ENCODE measurements at regions not wholly inside any gene's neighbourhood (a gene's known extent, or its start where the extent isn't known, plus 50 kb on each side); places are given as distances from the start of the nearest gene placed in this dataset.

DNA sequence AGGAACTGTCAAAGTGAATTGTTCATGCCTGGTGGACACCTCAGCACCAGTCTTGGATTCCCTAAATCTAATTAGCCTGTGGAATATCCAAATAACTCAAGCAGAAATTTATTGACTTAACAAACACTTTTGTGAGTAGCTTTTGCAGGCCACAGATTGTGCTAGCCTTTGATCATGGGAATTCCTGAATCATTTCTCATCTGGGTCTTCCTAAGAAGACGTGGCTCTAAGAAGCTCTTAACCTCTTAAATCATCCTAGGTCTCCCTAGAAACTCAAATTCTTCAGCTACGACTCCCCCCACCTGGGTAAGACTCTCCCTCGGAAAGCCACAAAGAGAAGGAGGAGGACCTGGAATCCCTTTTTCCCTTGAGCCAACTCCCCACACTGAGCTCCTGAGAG lies 53.8 kb upstream of the PSEN2 start:
- no peak for DNase-seq

DNA sequence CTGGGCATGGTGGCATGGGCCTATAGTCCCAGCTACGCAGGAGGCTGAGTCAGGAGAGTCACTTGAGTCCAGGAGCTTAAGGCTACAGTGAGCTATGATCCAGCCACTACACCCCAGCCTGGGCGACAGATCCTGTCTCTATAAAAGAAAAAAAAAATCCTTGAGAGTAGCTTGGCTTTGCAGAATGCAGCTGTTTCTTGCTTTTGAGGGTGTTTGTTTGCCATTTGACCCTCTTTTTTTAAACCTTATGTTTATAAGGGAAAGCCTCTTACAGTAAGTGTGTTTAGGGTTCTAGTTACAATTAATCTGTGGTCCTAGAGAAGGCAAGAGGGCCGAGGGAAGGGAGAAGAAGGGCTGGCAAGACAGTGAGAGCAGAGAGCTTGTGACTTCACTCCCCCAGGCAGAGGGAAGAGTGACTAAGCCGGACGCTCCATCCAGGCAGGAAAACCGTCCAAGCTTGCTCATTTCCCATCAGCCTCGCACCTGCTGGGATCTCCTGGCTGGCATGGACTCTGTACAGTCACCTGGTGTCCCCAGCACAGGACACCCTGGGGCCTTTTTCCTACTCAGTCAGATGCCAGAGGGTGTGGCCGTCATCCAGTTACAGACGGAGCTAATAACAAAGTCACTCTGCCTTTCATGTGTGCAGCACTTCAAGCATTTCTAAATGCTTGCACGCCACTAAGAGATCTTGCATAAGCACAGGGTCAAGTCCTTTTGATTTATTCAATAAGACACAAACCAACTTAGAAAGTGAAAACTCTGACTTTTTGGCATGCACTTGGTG lies 55.5 kb upstream of the PSEN2 start:
- no peak for DNase-seq

DNA sequence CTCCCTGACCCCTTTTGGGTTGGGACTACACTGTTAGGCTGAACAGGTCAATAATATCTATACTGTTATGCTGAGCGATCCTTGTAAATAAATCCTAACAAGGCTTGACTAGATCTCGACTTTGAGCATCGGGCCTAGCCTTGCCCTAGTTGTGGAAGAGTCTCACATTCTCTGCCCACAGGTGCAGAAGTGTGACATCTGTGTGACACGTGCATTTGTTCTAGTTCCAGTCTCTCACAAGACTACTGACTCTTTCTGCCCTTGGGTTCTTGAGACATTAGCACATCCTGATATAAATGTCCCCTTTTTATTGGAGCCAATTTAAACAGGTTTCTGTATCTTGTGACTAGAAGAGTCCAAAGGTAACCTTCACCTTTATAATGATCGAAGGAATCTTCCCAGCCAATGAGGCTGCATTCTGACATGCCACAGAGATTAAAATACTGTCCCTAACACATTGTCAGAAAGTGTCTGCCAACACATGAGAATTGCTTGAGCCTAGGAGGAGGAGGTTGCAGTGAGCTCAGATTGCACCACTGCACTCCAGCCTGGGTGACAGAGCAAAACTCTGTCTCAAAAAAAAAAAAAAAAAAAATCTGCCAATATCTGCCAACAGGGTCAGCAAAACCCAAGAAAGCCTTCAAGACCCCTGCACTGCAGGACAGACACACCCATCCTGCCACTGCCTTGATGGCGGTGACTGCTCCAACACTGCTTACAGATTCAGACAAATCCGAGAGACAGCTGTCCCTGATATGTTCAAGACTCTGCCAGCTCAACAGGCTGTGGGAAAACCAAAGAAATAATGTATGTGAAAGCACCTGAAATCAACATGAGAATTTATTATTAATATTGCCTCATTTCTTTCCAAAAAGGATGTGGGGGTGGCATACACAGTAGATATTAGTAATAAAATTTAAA lies 56.5 kb upstream of the PSEN2 start:
- no peak for DNase-seq

DNA sequence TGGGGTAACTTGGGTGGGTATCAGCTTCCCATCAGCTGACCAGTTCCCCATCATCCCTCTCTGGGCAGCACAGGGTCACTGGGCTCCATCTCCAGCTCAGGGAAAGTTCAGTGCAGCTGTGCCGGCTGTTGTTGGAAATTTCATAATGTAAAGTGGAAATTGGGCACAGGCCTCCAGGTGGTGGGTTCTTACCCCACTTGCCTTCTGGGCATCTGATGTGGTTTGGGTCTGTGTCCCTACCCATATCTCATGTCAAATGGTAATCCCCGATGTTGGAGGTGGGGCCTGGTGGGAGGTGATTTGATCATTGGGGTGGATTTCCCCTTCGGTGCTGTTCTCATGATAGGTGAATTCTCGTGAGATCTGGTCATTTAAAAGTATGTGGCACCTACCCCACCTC lies 59.7 kb upstream of the PSEN2 start:
- DNase-seq, result no peak

DNA sequence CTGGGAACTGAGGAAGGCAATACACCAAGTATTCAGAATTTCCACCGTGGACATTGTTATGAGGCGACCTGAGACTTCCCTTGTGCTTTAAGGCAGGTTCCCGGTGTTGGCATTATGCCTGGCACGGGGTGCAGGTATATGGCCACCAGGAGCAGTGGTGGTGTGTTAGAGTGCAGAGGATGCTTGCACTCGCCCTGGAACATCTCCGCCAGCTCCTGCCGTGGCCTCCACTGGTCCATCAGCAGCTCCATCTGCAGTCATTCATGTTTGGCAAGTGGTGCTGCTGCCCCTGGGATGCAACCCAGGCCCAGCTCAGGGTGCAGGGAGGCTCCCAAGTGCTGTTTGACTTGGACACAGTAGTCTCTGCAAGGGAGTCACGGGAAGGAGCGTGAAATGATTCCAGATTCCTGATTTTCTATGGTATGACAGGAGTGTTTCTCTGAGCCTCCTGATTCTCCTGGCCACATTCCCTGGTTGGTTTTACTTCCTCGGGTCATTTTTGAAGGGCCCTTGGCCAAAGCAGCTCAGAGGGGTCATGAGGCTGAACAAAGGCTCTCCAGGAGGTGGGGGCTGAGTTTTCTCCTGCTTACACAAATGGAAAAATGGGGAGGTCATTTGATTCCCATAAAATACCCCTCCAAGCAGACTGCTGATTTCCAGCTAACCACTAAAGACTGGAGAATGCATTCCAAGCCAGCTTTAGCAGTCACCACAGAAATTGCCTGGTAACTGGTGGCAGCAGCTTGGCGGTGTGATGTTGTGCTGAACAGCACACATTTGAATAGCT lies 60.4 kb upstream of the PSEN2 start:
- DNase-seq, result no peak

DNA sequence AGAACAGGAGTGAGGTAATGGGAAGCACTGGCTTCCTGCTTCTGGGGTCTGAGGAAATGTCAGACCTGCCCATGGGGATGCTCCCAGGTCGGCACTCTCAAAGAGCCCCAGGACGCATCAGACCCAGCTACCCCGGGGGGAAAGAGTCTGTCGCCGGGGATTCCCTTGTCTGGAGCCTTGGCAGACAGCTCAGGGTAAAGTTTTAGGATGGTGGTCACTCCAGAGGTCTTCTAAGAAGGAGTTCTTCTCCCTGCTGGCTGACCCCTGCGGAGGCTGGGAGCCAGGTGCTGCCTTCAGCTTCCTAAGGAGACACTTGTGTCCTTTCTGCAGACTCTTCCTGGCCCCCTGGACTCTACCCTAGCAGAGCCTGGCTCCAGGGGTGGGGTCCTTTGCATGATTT lies 61.9 kb upstream of the PSEN2 start:
- DNase-seq, result no peak

DNA sequence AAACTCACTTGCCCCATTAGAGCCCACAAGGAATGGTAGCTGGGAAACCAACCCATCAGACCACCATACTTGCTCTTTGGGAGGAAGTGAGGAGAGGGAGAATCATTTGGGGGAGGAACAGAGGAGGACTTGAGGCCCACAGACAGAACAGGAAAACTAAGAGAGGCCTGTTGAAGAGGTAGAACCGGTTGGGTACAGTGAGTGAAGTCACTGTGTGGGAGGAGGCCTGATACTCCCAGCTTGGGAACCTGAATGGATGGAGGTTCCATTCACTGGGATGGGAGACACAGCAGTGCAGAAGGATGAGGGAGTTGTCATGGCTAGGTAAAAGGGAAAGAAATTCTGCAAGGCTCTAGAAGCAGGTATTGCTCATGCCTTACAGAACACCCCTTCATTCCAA lies 63.4 kb upstream of the PSEN2 start:
- DNase-seq, result no peak

DNA sequence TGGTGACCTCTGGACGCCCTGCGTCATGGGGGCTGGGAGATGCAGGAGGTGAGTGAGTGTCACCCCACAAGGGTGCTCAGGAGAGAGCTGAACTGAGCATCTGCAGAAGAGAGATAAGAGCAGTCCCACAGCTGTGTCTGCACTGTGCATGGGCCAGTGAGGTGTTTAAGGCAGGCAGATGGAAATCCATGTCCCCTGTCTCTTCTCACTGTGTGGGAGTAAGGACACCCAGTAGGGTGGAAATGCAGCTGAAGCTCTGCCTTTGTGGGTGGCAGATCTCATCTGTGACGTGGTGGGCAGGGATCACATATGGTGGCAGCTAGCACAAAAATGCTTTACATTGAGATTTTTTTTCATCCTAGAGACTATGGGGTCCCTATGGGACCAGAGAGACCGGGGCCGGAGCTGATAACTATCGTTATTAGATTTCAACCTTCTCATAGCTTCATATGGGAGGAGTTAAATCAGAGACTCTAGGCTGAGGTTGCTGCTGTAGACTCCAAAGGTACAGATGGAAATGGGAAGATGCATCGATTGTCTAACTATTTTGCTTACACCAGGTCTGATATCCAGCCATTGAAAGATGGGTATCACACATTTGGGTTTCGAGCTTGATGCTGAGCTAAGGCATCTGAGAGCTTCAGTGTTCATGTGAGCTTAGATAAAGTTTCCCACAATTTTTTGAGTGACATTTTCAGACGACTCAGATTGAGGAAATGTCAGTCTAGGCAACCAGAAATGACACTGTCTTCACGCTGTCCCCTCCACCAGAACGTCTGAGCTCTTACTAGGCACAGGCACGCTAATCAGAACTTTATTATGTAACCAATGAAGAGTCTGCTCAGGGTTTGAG lies 65.3 kb upstream of the PSEN2 start:
- peak; percentile 70 for DNase-seq

DNA sequence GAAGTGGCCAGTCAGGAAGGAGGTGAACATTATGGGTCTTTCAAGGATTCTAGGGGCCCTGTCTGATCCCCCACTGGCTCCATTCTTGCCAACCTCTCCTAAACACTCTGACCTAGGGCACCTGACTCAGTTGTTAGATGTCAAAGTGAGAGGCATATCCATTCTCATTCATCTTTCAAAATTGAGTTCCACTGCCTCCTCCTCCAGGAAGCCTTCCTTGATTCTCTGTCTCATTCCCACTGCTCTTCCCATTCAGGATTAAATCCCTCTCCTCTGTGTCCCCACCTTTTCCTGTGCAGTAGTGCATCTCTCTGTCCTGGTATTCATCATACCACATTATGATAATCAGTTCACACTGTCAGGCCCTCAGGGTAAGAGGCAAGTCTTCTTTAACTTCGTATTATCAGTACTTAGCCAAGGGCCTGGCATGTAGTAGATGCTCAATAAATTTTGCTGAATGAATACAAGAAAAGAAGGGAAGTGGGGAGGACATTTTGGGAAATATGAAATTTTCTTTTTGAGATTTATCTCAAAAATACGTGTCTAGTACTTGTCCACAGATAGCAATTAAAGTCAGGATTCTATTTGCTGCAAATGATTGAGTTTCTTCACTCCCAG lies 61.8 kb upstream of the ITPKB start:
- DNase-seq, result no peak

DNA sequence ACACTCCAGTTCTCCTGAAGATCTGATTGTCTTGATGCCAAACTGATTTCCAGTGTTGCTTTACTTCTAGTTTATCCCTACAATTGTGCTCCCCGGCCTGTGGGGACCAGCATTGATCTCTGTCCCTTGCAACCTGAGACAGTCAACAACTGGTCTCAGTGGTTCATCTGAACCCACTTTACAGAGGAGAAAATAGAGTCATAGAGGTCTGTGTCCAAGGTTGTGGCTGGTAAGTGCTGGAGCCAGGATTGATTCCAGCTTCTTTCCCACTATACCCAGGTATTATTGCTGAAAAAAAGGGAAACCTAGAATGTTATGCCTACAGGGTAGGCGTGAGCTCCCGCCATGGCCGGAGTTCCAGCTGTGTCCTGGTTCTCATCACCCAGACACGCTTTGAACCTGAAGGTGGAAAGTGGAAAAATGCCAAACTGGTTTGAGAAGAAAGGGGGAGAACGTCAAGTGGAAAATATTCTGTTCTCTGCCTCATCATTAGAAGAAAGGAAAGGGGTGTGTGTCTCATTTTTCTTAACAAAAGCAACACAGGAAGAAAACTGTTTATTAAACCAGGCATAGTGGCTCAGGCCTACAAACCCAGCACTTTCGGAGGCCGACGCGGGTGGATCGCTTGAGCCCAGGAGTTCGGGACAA lies 60.7 kb upstream of the ITPKB start:
- DNase-seq, result no peak

DNA sequence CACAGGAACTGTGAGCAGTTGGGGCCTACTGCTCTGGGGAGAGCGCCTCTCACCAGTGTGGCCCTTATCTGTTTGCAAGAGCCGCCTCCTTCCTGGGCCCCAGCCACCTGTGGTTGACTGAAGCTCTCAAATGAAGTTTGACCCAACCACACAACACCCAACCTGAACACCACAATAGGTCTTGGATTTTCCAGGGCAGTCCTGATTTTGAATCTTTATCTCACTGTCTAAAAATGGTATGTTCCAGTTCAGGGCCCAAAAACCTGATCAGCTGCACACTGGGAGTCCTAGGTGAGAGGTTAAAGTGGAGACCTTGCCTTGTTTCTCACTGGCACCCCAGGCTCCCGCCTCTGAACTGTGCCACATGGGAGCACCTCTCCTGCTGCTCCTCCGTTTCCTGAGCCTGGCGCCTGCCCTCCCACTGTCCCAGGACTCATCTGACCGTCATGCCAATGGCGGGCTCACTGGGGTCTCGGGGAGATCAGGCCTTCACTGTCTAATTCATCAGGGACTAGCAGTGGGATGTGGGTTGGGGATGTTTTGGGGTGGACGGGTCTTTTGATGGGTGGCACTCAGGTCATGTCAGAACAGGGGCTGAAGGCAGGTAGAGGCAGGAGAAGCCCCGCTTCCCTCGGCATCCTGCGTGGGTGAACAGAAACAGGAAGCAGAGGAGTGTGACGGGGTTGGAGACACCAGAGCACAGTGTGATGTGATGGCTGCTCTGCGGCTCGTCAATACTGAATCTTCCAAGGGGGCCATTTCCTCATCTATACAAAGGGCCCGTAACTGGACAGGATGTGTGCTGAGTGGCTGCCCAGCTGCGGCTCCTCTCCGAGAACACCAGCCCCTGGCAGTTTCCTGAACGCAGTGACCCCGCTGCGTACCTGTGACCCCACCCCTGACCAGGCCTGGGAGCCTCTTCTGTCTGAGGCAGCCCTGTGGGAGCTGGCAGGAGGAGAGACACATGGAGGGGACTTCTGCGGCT lies 59.6 kb upstream of the ITPKB start:
- peak; percentile 86 for DNase-seq

DNA sequence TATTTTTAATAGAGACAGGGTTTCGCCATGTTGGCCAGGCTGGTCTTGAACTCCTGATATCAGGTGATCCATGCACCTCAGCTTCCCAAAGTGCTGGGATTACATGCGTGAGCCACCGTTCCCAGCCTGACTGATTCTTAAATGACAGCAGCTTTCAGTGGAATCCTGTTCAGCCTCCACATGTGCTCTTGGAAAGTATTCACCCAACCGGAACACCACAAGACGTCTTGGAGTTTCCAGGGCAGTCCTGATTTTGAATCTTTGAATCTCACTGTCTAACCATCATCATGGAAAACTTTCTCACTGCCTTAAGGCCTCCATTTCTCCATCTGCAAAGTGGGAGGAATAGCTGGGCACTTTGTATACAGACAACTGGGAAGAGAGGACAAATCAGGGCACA lies 58.1 kb upstream of the ITPKB start:
- DNase-seq, result no peak

DNA sequence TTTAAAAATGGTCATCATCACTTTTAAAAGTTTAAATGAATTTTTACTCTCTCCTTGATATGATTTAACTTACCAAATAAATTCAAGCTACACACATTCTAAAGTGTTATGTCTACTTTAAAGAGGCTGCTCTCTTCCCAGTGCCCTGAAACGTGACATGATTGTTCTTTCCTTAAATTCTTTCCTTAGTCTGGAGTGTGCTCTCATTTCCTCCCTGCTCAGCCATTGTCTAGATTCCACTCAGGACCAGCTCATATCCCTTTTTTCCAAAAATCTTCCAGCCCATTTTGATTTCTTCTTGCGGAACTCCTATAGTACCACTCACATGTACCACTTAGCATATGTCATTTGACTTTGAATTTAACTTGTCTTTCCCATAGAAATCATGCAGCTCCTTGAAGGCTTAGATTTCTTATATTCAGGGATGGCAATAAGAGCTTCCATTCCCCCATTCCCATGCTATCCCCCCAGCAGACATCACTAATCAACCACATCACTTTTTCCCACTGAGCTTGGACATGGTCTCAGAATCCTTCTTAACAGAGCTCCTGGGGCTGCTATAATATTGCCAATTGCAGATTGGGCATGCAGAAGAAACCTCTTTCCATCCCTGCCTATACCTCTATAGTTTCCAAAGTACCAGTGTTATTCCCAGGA lies 54.7 kb upstream of the ITPKB start:
- DNase-seq, result no peak

DNA sequence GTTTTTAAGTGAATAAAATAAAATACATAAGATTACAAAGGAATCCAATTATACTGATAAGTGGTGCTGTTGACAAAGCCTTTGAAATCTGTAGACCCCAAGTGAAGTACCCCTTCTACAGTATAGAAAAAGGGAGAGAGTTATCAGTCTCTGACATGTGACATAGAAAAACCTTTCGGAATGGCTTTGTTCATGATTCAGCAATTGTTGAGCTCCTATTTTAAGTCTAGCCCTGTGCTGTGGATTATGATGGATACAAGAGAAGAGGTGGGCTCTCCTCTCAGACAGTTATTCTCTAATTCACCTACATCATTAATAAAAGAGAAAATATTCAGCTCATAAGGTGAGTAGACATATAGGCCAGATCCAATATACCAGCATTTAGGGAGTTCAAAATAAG lies 53.3 kb upstream of the ITPKB start:
- no peak for DNase-seq

DNA sequence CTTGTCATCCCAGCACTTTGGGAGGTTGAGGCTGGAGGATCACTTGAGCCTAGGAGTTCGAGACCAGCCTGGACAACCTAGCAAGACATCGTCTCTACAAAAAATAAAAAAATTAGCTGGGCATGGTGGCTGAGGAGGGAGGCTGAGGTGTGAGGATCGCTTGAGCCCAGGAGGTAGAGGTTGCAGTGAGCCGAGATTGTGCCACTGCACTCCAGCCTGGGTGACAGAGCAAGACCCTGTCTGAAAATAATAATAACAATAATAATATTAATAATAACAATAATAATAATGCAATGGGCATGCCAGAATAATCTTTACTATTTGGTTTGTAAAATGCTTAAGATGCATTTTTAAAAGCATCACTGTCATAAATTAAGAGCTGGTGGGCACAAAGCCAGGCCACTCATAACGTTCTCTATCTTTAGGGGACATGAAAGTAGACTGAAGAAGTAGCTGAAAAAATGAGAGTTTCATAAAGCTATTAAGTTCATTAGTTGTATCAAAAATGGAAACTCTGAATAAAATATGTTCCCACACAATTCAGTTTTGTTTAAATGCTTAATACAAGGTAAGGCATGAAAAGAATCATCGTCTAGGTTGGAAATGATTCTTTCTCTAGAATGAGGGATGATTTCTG lies 51.6 kb upstream of the ITPKB start:
- DNase-seq, result no peak

DNA sequence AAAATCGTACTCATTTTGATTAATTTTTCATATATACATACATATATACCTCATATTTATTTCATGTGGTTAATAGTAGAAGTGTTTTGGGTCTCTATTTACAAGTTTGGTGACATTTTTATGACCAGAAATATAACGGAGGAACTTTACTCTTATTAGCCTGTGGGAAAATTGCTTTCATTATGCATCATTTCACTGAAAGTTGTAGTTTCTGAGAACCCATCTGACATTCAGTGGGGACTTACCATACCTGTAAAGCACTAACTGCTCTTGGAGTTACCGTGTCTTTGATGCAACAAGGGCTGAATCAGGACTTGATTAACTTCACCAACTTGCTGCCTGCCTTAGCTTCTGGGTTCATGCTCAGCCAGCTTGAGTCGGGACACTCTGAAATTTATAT lies 49.9 kb upstream of the ITPKB start:
- no peak for DNase-seq

Measured in hematopoietic multipotent progenitor cell treated with erythropoietin and hydrocortisone succinate and interleukin-3 and kit ligand, for 4 days (in vitro differentiated cells).